Activated T-cell treated with anti-CD3 and anti-CD28 coated beads, Interleukin-2, amount 50 U/mL, for 24 hours (primary cell): ENCODE measurements at regions not wholly inside any gene's neighbourhood (a gene's known extent, or its start where the extent isn't known, plus 50 kb on each side); places are given as distances from the start of the nearest gene placed in this dataset.

Source experiments
- DNase-seq: peaks from one replicate; pipeline ENCODE4 v3.0.0-alpha.2; 2020
- H3K27ac Mint-ChIP-seq: 2 replicates; pipeline ENCODE4 v1.8.0; 2020; ENCODE audit warnings: mild to moderate bottlenecking, mixed read lengths
- H3K27me3 Mint-ChIP-seq: 2 replicates; pipeline ENCODE4 v1.8.0; 2020; ENCODE audit warnings: mixed read lengths
- H3K36me3 Mint-ChIP-seq: 2 replicates; pipeline ENCODE4 v1.8.0; 2020; ENCODE audit warnings: low read depth, mixed read lengths
- H3K4me1 Mint-ChIP-seq: 2 replicates; pipeline ENCODE4 v1.8.0; 2020; ENCODE audit warnings: low read depth, mixed read lengths
- H3K4me3 Mint-ChIP-seq: 2 replicates; pipeline ENCODE4 v1.8.0; 2020; ENCODE audit warnings: mild to moderate bottlenecking, moderate library complexity, mixed read lengths
- H3K9me3 Mint-ChIP-seq: 2 replicates; pipeline ENCODE4 v1.8.0; 2020; ENCODE audit warnings: mixed read lengths

- H3K36me3 Mint-ChIP-seq: no peaks in the 10 kb centered on the region
Observed at GRCh38 chr17:13442361-13442760, 159.4 kb downstream of the HS3ST3A1 start.

DNA sequence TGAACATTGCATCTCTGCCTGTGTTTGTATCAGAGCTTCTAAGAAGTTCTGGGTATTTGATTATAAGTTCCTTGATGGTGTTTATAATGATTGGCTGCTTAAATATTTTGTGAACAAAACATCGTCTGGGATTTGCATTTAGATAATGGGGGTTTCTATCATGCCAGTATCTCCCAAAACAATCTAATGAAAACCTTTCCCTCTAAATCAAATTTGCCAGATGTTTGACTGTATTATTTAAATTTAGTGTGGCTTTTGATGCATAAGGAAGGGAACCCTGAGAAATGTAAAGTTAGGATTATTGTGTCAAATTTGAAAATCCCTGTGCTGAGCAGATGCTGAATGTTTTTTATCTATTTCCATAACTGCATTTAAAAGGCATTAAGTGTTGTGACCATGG lies 159.9 kb downstream of the HS3ST3A1 start:
- Mint-ChIP-seq H3K36me3 (no peaks in the 10 kb centered on the region), H3K27me3 (peaks cover 16% of the 10 kb centered on the region), H3K9me3 (no peaks in the 10 kb centered on the region), H3K4me1 (no peaks in the 10 kb centered on the region), H3K4me3 (no peak overlapping the region), H3K27ac (no peak overlapping the region)
- DNase-seq: no peak

More at GRCh38 chr17:13442361-13442760, 159.4 kb downstream of the HS3ST3A1 start:
- no peak for DNase-seq
- Mint-ChIP-seq H3K27me3 (peaks cover 16% of the 10 kb centered on the region), H3K9me3 (no peaks in the 10 kb centered on the region), H3K27ac (no peak overlapping the region), H3K4me1 (no peaks in the 10 kb centered on the region), H3K4me3 (no peak overlapping the region)

DNA sequence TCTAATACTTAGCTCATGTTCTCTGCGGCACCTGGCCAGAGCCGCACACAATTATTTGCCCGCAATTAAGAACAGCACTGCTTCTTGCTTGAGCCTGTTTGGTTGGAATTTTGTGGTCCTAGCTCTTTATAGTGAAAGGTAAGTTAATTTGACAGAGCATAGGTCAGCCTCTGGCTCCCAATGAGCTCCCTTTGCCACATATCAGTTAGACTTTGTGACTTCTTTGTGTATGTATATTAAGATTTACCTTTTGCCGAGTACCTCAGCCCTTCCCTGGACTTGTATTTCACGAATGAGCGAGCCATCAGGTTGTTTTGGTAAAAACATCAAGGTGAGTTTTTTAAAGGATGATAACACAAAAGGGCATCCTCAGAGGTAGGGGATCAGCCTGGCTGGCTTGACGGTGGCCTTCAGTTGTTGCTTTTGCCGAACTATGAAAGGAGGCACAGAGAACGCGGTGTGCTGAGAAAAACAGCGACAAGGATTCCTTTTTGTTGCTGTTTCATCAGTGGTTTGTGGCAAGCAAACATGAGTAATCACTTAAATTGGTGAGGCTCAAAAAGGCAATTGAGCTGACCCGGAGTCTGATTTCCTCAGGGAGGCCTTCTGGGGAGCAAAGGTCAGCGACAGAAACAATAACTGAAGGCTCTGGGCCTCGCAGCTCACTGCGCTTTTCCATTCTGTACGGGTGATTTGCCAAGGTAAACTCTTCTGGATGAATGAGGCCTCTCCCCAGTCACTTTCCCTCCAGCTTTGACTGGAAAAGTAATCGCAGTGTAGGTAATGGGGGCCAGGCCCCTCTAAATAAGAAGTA lies 163.6 kb downstream of the HS3ST3A1 start:
- Mint-ChIP-seq H3K27ac (no peak overlapping the region), H3K9me3 (no peaks in the 10 kb centered on the region), H3K36me3 (no peaks in the 10 kb centered on the region), H3K4me1 (no peaks in the 10 kb centered on the region), H3K4me3 (no peak overlapping the region), H3K27me3 (peaks cover 14% of the 10 kb centered on the region)
- DNase-seq: no peak

GRCh38 chr17:13435230-13435629 lies 166.5 kb downstream of the HS3ST3A1 start:
- Mint-ChIP-seq H3K4me1 (no peaks in the 10 kb centered on the region), H3K36me3 (no peaks in the 10 kb centered on the region), H3K4me3 (no peak overlapping the region), H3K9me3 (no peaks in the 10 kb centered on the region), H3K27ac (no peak overlapping the region), H3K27me3 (peaks cover 11% of the 10 kb centered on the region)
- no peak for DNase-seq

- no peaks in the 10 kb centered on the region for H3K4me1 Mint-ChIP-seq
- H3K27me3 Mint-ChIP-seq: no peaks in the 10 kb centered on the region
- no peak overlapping the region for H3K27ac Mint-ChIP-seq
- H3K36me3 Mint-ChIP-seq: no peaks in the 10 kb centered on the region
- no peak for DNase-seq
- no peaks in the 10 kb centered on the region for H3K9me3 Mint-ChIP-seq
- no peak overlapping the region for H3K4me3 Mint-ChIP-seq
Observed at GRCh38 chr17:13429201-13429600, 172.5 kb downstream of the HS3ST3A1 start.

DNA sequence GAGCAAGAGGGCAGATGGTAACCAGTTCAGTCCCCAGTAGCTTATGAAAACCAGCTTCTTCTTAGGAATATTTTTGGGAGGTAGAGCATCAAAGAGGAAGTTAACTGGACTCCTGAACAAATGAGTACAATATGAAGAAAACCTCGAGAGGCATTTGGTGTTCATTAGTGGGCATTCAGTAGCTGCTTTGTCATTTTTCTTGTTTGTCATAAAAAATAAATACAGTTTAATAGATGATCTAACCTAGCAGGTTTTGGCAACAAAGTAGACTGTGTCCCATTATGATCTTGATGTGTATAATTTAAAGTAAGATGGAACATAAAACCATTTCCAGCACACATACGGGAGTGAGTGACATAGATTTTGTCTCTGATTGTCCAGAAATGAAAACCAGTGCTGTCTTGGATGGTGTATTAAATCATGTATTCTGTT lies 173.1 kb downstream of the HS3ST3A1 start:
- no peak overlapping the region for H3K27ac Mint-ChIP-seq
- no peaks in the 10 kb centered on the region for H3K4me1 Mint-ChIP-seq
- H3K36me3 Mint-ChIP-seq: no peaks in the 10 kb centered on the region
- H3K4me3 Mint-ChIP-seq: no peak overlapping the region
- no peaks in the 10 kb centered on the region for H3K9me3 Mint-ChIP-seq
- H3K27me3 Mint-ChIP-seq: no peaks in the 10 kb centered on the region
- DNase-seq: no peak

DNA sequence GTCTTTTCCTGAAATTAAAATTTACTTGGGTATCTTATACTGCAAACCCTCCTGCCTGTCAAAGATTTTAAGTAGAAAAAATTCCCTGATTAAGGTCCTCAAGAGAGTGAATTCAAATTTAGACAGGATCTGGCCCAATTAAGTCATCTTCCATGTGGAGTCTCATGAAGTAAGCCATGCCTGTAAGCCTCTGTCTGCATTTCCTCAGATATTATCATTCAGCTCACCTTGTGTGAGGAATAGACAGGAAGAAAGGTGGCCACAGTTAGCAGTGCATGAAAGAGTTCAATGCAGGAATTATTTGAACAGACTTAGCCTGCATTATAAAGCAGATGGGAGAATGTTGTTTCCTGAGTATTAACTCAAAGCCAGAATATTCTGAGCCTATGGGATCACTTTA lies 174.7 kb downstream of the HS3ST3A1 start:
- no peak for DNase-seq
- no peaks in the 10 kb centered on the region for H3K4me1 Mint-ChIP-seq
- H3K9me3 Mint-ChIP-seq: no peaks in the 10 kb centered on the region
- H3K27me3 Mint-ChIP-seq: no peaks in the 10 kb centered on the region
- no peak overlapping the region for H3K27ac Mint-ChIP-seq
- no peak overlapping the region for H3K4me3 Mint-ChIP-seq
- H3K36me3 Mint-ChIP-seq: no peaks in the 10 kb centered on the region

- Mint-ChIP-seq H3K4me1 (no peaks in the 10 kb centered on the region), H3K36me3 (no peaks in the 10 kb centered on the region), H3K9me3 (no peaks in the 10 kb centered on the region), H3K4me3 (no peak overlapping the region), H3K27ac (no peak overlapping the region), H3K27me3 (peaks cover 12% of the 10 kb centered on the region)
- no peak for DNase-seq
Observed at GRCh38 chr17:13425390-13425789, 176.3 kb downstream of the HS3ST3A1 start.

DNA sequence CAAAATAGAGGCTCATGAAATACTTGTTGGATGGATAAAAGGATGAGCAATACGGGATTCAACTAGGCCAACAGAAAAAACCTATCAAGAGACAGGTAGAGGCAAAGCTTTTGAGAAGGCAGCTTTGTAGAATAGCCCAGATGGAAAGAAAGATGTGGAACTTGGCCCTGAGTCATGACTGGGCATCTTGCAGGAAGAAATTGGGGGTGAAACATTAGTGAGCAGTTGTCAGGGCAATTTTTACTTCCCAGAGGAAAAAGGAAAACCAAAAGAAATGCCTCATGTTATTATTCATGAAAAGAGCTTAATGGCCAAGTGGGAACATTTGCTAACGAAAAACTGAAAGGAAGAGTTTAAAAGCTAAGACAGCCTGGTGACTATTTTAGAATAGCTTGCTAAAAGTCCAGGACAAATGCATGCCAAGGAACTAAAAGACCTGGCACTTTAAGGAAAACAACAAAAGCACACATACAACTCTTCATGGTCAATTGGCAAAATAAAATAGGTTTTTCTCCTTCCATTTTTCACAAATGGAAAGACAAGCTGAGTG lies 180.1 kb downstream of the HS3ST3A1 start:
- Mint-ChIP-seq H3K27me3 (peaks cover 25% of the 10 kb centered on the region), H3K36me3 (no peaks in the 10 kb centered on the region), H3K4me3 (no peak overlapping the region), H3K9me3 (no peaks in the 10 kb centered on the region), H3K27ac (no peak overlapping the region), H3K4me1 (no peaks in the 10 kb centered on the region)
- DNase-seq: no peak

- H3K4me3 Mint-ChIP-seq: no peak overlapping the region
Observed at GRCh38 chr17:13420878-13421277, 180.9 kb downstream of the HS3ST3A1 start.

GRCh38 chr17:13420418-13420826 lies 181.3 kb downstream of the HS3ST3A1 start:
- no peak overlapping the region for H3K4me3 Mint-ChIP-seq
- peaks cover 36% of the 10 kb centered on the region for H3K27me3 Mint-ChIP-seq
- H3K27ac Mint-ChIP-seq: no peak overlapping the region
- DNase-seq: no peak
- no peaks in the 10 kb centered on the region for H3K36me3 Mint-ChIP-seq
- no peaks in the 10 kb centered on the region for H3K4me1 Mint-ChIP-seq
- H3K9me3 Mint-ChIP-seq: no peaks in the 10 kb centered on the region

More at GRCh38 chr17:13420878-13421277, 180.9 kb downstream of the HS3ST3A1 start:
- Mint-ChIP-seq H3K36me3 (no peaks in the 10 kb centered on the region), H3K4me1 (no peaks in the 10 kb centered on the region), H3K27me3 (peaks cover 31% of the 10 kb centered on the region), H3K9me3 (no peaks in the 10 kb centered on the region), H3K27ac (no peak overlapping the region)
- DNase-seq: no peak

DNA sequence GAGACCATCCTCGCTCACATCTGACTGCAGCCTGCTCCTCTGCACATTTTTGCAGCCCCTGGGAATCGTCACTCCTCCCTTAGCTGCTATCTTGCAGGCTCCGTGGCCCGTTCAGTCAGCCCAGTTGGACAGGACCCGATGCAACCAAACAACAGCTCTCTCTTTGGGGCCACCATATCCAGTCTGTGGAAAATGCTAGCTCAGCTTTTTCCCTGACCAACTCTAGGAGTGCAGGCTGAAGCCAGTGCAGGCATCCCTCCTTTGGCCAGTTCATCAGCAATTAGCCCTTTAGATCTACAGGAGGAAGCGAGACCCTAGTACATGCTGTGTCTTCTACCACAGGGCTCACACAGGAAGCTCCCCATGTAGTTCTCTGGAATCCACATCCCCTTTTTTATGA lies 182.1 kb downstream of the HS3ST3A1 start:
- Mint-ChIP-seq H3K9me3 (no peaks in the 10 kb centered on the region), H3K27ac (no peak overlapping the region)

GRCh38 chr17:13418891-13419290 lies 182.8 kb downstream of the HS3ST3A1 start:
- no peak overlapping the region for H3K27ac Mint-ChIP-seq
- H3K36me3 Mint-ChIP-seq: no peaks in the 10 kb centered on the region
- H3K9me3 Mint-ChIP-seq: no peaks in the 10 kb centered on the region
- H3K4me1 Mint-ChIP-seq: no peaks in the 10 kb centered on the region
- peaks cover 43% of the 10 kb centered on the region for H3K27me3 Mint-ChIP-seq
- DNase-seq: no peak
- no peak overlapping the region for H3K4me3 Mint-ChIP-seq

More for the DNA sequence above, 182.1 kb downstream of the HS3ST3A1 start:
- Mint-ChIP-seq H3K27me3 (peaks cover 41% of the 10 kb centered on the region), H3K4me3 (no peak overlapping the region), H3K36me3 (no peaks in the 10 kb centered on the region), H3K4me1 (no peaks in the 10 kb centered on the region)
- no peak for DNase-seq

GRCh38 chr17:13417381-13417950 lies 184.3 kb downstream of the HS3ST3A1 start:
- DNase-seq: no peak
- no peaks in the 10 kb centered on the region for H3K9me3 Mint-ChIP-seq
- H3K36me3 Mint-ChIP-seq: no peaks in the 10 kb centered on the region
- no peak overlapping the region for H3K4me3 Mint-ChIP-seq
- H3K27me3 Mint-ChIP-seq: peaks cover 49% of the 10 kb centered on the region
- no peaks in the 10 kb centered on the region for H3K4me1 Mint-ChIP-seq
- H3K27ac Mint-ChIP-seq: no peak overlapping the region

DNA sequence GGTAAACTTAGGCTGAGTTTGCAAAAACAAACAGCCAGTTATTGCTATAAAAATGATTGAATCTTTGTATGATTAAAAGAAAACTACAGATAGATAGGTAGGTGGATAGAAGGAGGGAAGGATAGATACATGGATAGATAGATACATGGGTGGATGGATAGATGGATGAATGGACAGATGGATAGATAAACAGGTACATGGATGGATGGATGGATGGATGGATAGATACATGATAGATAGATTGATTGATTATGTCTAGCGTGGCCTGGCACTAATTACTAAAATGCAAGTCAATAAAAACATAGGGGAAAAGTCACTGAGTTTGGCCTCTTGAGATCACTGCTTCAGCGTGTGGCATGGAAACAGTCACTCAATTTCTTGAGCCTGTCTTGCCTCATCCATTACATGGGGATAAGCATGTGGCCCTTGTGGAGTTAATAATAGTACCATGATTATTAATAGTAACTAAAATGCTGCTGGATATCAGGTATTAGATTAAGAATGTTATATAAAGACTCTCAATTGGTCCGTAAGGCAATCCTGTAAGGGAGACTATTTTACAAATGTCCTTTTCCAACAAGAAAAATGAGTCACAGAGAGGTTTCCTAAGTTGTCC lies 184.9 kb downstream of the HS3ST3A1 start:
- no peaks in the 10 kb centered on the region for H3K36me3 Mint-ChIP-seq
- no peak overlapping the region for H3K4me3 Mint-ChIP-seq
- no peaks in the 10 kb centered on the region for H3K4me1 Mint-ChIP-seq
- no peak overlapping the region for H3K27ac Mint-ChIP-seq
- H3K27me3 Mint-ChIP-seq: peaks cover 49% of the 10 kb centered on the region
- no peaks in the 10 kb centered on the region for H3K9me3 Mint-ChIP-seq
- no peak for DNase-seq
